H1 (cell line): ENCODE measurements at regions not wholly inside any gene's neighbourhood (a gene's known extent, or its start where the extent isn't known, plus 50 kb on each side); places are given as distances from the start of the nearest gene placed in this dataset.

ENCODE experiments used
- CTCF ChIA-PET: fragments of 300-600 bp; sonication (Branson Sonifier 250); formaldehyde crosslinking; loops from one replicate; lab custom pipeline; 2021; ENCODE audit not compliant: partially characterized antibody; lab: Charles Lee
- POLR2A ChIA-PET: fragments of 300-600 bp; sonication (Branson Sonifier 250); formaldehyde crosslinking; loops from one replicate; lab custom pipeline; 2021; ENCODE audit warnings: inconsistent platforms; ENCODE audit not compliant: partially characterized antibody; lab: Charles Lee
- DNase-seq, 2 experiments: peaks; one replicate each; pipeline versions ENCODE4 v3.0.0 to v3.0.0-alpha.2; 2010 to 2022; ENCODE audit warnings: low spot score in 2 of 2, low read depth in 1 of 2, mixed read lengths in 1 of 2
- FAIRE-seq: peaks from 2 replicates; lab custom pipeline; 2011; peaks lifted over from hg19 to GRCh38; lab: Jason Lieb, UNC
- H2AFZ ChIP-seq: 2 replicates; pipeline ENCODE4 v1.8.1; 2012; ENCODE audit warnings: low read length, inconsistent platforms
- H2AK5ac ChIP-seq: 2 replicates; pipeline ENCODE4 v1.6.1; 2013; ENCODE audit warnings: low read depth, low read length
- H2BK120ac ChIP-seq: replicated peaks from 2 replicates; pipeline ENCODE3; 2013; ENCODE audit warnings: low read depth, low read length, inconsistent platforms
- H2BK12ac ChIP-seq: 2 replicates; pipeline ENCODE4 v1.6.1; 2013; ENCODE audit warnings: low read depth, low read length
- H2BK15ac ChIP-seq: 2 replicates; pipeline ENCODE4 v1.6.1; 2013; ENCODE audit warnings: low read length
- H2BK20ac ChIP-seq: 2 replicates; pipeline ENCODE4 v1.6.1; 2013; ENCODE audit warnings: low read length
- H2BK5ac ChIP-seq: 2 replicates; pipeline ENCODE4 v1.6.1; 2013; ENCODE audit warnings: low read depth, low read length
- H3K14ac ChIP-seq: 2 replicates; pipeline ENCODE4 v1.6.1; 2013; ENCODE audit warnings: inconsistent platforms; ENCODE audit not compliant: insufficient read length
- H3K18ac ChIP-seq: 2 replicates; pipeline ENCODE4 v1.6.1; 2013; ENCODE audit warnings: low read length; ENCODE audit errors: extremely low read depth
- H3K23ac ChIP-seq: 2 replicates; pipeline ENCODE4 v1.6.1; 2013; ENCODE audit warnings: inconsistent platforms; ENCODE audit not compliant: insufficient read length
- H3K23me2 ChIP-seq: 2 replicates; pipeline ENCODE4 v1.6.1; 2013; ENCODE audit warnings: low read depth, low read length
- H3K27ac ChIP-seq: 2 replicates; pipeline ENCODE4 v1.6.1; 2011; ENCODE audit warnings: low read depth, low read length, inconsistent platforms
- H3K27me3 ChIP-seq, 4 experiments: replicated peaks in 1 of 4; 1 replicate in 1 of 4; 2 replicates in 3 of 4; pipeline versions ENCODE4 v1.6.1 to v1.8.1; 2011 to 2013; ENCODE audit warnings: low read length in 3 of 4, mild to moderate bottlenecking in 3 of 4, inconsistent platforms in 2 of 4, mixed read lengths in 2 of 4, moderate library complexity in 1 of 4; ENCODE audit not compliant: control insufficient read depth in 3 of 4, insufficient read depth in 3 of 4; ENCODE audit errors: extremely low read depth in 1 of 4
- H3K36me3 ChIP-seq, 4 experiments: 2 replicates each; pipeline versions ENCODE4 v1.6.1 to v1.8.1; 2011 to 2013; ENCODE audit warnings: mild to moderate bottlenecking in 4 of 4, low read length in 3 of 4, moderate library complexity in 2 of 4, control low read depth in 1 of 4, inconsistent platforms in 1 of 4; ENCODE audit not compliant: insufficient read depth in 4 of 4, control insufficient read depth in 2 of 4
- H3K4ac ChIP-seq: replicated peaks from 2 replicates; pipeline ENCODE3; 2013; ENCODE audit warnings: low read length, low read depth, mixed read lengths, inconsistent platforms; ENCODE audit not compliant: insufficient read length
- H3K4me1 ChIP-seq, 4 experiments: replicated peaks in 1 of 4; 1 replicate in 1 of 4; 2 replicates in 3 of 4; pipeline versions ENCODE4 v1.6.1 to v1.8.1; 2011 to 2013; ENCODE audit warnings: low read length in 3 of 4, inconsistent platforms in 2 of 4, mixed read lengths in 1 of 4; ENCODE audit not compliant: insufficient read depth in 4 of 4, control insufficient read depth in 3 of 4
- H3K4me2 ChIP-seq, 2 experiments: 2 replicates each; pipeline versions ENCODE4 v1.6.1 to v1.8.1; 2011 to 2013; ENCODE audit warnings: low read depth in 2 of 2, low read length in 2 of 2, control low read depth in 1 of 2, inconsistent platforms in 1 of 2, mild to moderate bottlenecking in 1 of 2; ENCODE audit not compliant: insufficient read depth in 1 of 2
- H3K4me3 ChIP-seq, 4 experiments: fragments of 200-600, 300-600 bp in 1 of 4; sonication (generic), shearing (Covaris generic), sonication (Bioruptor Twin) in 1 of 4; 2 replicates each; pipeline versions ENCODE4 v1.5.1 to v1.8.1; 2011 to 2016; ENCODE audit warnings: low read length in 4 of 4, low read depth in 3 of 4, control low read depth in 2 of 4, inconsistent platforms in 2 of 4, mild to moderate bottlenecking in 2 of 4, mixed read lengths in 1 of 4, moderate library complexity in 1 of 4; ENCODE audit not compliant: insufficient read depth in 2 of 4; ENCODE audit errors: extremely low read depth in 1 of 4
- H3K56ac ChIP-seq: replicated peaks from 2 replicates; pipeline ENCODE3; 2013; ENCODE audit warnings: low read depth, mild to moderate bottlenecking, mixed read lengths, low read length, inconsistent platforms; ENCODE audit not compliant: insufficient read length
- H3K79me1 ChIP-seq: 2 replicates; pipeline ENCODE4 v1.6.1; 2013; ENCODE audit warnings: low read depth, low read length, control low read depth
- H3K79me2 ChIP-seq, 2 experiments: 2 replicates each; pipeline versions ENCODE4 v1.6.1 to v1.8.1; 2012 to 2013; ENCODE audit warnings: low read length in 2 of 2, mild to moderate bottlenecking in 2 of 2, inconsistent platforms in 1 of 2; ENCODE audit not compliant: insufficient read depth in 2 of 2, control insufficient read depth in 1 of 2
- H3K9ac ChIP-seq, 4 experiments: replicated peaks in 1 of 4; 1 replicate in 1 of 4; 2 replicates in 3 of 4; pipeline versions ENCODE4 v1.6.1 to v1.8.1; 2011 to 2013; ENCODE audit warnings: low read depth in 3 of 4, low read length in 3 of 4, control low read depth in 2 of 4, mild to moderate bottlenecking in 2 of 4, moderate library complexity in 2 of 4, inconsistent platforms in 1 of 4; ENCODE audit errors: extremely low read depth in 1 of 4
- H3K9me3 ChIP-seq, 2 experiments: 2 replicates each; pipeline versions ENCODE4 v1.6.1 to v1.8.1; 2012 to 2013; ENCODE audit warnings: mild to moderate bottlenecking in 2 of 2, moderate library complexity in 2 of 2, control low read depth in 1 of 2, inconsistent platforms in 1 of 2, low read depth in 1 of 2, low read length in 1 of 2, mixed read lengths in 1 of 2; ENCODE audit not compliant: insufficient read depth in 2 of 2
- H4K20me1 ChIP-seq, 2 experiments: replicated peaks in 1 of 2; 2 replicates each; pipeline versions ENCODE3 to v1.8.1; 2011 to 2013; ENCODE audit warnings: inconsistent platforms in 2 of 2, low read length in 2 of 2, mild to moderate bottlenecking in 1 of 2; ENCODE audit not compliant: insufficient read depth in 2 of 2, control insufficient read depth in 1 of 2
- H4K5ac ChIP-seq: 2 replicates; pipeline ENCODE4 v1.6.1; 2013; ENCODE audit warnings: low read length, low read depth, mixed read lengths, inconsistent platforms; ENCODE audit not compliant: insufficient read length
- H4K8ac ChIP-seq: 2 replicates; pipeline ENCODE4 v1.8.0; 2013; ENCODE audit warnings: mild to moderate bottlenecking, moderate library complexity, low read length, inconsistent platforms; ENCODE audit not compliant: insufficient read depth; ENCODE audit errors: extremely low read depth
- H4K91ac ChIP-seq: replicated peaks from 2 replicates; pipeline ENCODE3; 2013; ENCODE audit warnings: low read length, mixed read lengths, inconsistent platforms; ENCODE audit not compliant: insufficient read length
- ASH2L ChIP-seq: fragments of 200-600, 300-600 bp; sonication (generic); IDR thresholded peaks from one replicate; pipeline ENCODE4 v1.7.1; 2017; ENCODE audit warnings: low read length
- ATF3 ChIP-seq: IDR thresholded peaks from 2 replicates; pipeline ENCODE4 v1.6.1; 2011; ENCODE audit warnings: low read depth, mild to moderate bottlenecking, low read length; ENCODE audit not compliant: insufficient read depth
- BCL11A ChIP-seq, 2 experiments: IDR thresholded peaks; one replicate each; pipeline ENCODE4 v1.6.1; 2011; ENCODE audit warnings: low read depth in 2 of 2, low read length in 2 of 2, mild to moderate bottlenecking in 2 of 2
- CBX5 ChIP-seq: fragments of 300-800, 300-1000 bp; sonication (generic); IDR thresholded peaks from 2 replicates; pipeline ENCODE4 v1.7.1; 2016; ENCODE audit warnings: antibody characterized with exemption, low read length, low read depth
- CTCF ChIP-seq, 3 experiments: IDR thresholded peaks; 1 replicate in 2 of 3; 2 replicates in 1 of 3; pipeline versions ENCODE4 v1.5.1 to v1.6.1; 2011; ENCODE audit warnings: low read length in 3 of 3, mild to moderate bottlenecking in 3 of 3, inconsistent platforms in 2 of 3, low read depth in 1 of 3, moderate library complexity in 1 of 3; ENCODE audit not compliant: insufficient read depth in 1 of 3; ENCODE audit errors: control extremely low read depth in 1 of 3
- GTF2F1 ChIP-seq: IDR thresholded peaks from 2 replicates; pipeline ENCODE4 v1.6.1; 2012; ENCODE audit warnings: low read depth, low read length, improper control_type of control experiment, borderline replicate concordance
- MAX ChIP-seq: IDR thresholded peaks from 2 replicates; pipeline ENCODE4 v1.6.1; 2012; ENCODE audit warnings: inconsistent platforms
- SP4 ChIP-seq: IDR thresholded peaks from 2 replicates; pipeline ENCODE4 v1.6.1; 2012; ENCODE audit warnings: low read length, inconsistent platforms
- USF2 ChIP-seq: IDR thresholded peaks from 2 replicates; pipeline ENCODE4 v1.6.1; 2011; ENCODE audit warnings: low read length, improper control_type of control experiment
- WGBS, 2 experiments: shearing (Covaris generic) in 1 of 2; methylation state at CpG; one replicate each; pipeline versions ENCODE4 v1.1.6 to v1.1.7; 2013 to 2015; ENCODE audit warnings: low lambda C conversion rate in 2 of 2, mixed read lengths in 2 of 2, inconsistent platforms in 1 of 2, low coverage in 1 of 2, missing lambda C conversion rate in 1 of 2; ENCODE audit not compliant: insufficient replicate concordance in 2 of 2, insufficient coverage in 1 of 2, insufficient read length in 1 of 2; ENCODE audit errors: extremely low coverage in 1 of 2, missing lambda C conversion rate in 1 of 2; 5-methylcytosine and 5-hydroxymethylcytosine counted together

GRCh38 chr12:13440844-13441243, 244.3 kb downstream of the EMP1 start:
- Histone ChIP-seq H2AFZ (no peak overlapping the region), H3K4me3 (no peak overlapping the region), H3K18ac (no peak overlapping the region), H4K5ac (no peak overlapping the region), H3K9me3 (no peaks in the 10 kb centered on the region), H3K27me3 (no peaks in the 10 kb centered on the region), H3K79me2 (no peaks in the 10 kb centered on the region), H3K4ac (no peak overlapping the region), H3K14ac (no peak overlapping the region), H2BK12ac (no peak overlapping the region), H2BK20ac (no peak overlapping the region), H4K20me1 (no peaks in the 10 kb centered on the region), H2AK5ac (no peak overlapping the region), H3K56ac (no peak overlapping the region), H2BK15ac (no peak overlapping the region), H3K23me2 (no peaks in the 10 kb centered on the region; the same call in 1 of the 2 replicates), H3K4me2 (no peak overlapping the region), H3K9ac (no peak overlapping the region), H3K27ac (no peak overlapping the region), H4K8ac (no peak overlapping the region), H3K36me3 (no peaks in the 10 kb centered on the region), H2BK120ac (no peak overlapping the region), H3K79me1 (no peaks in the 10 kb centered on the region), H3K23ac (no peak overlapping the region), H4K91ac (no peak overlapping the region), H2BK5ac (no peak overlapping the region), H3K4me1 (peaks cover 0 to 3% (median 0%) of the 10 kb centered on the region in 4 experiments; a peak in 1 of 7 replicates)
- WGBS, 2 experiments = 86% methylated on average over 6 of the region's 6 CpGs; no CpG with 5 or more reads in 1 of the 2 experiments
- POLR2A ChIA-PET = interaction anchor here (1.1 kb wide), 1 partner anchor 64 kb away, joined by 3 read pairs; no protein-coding TSS in a partner anchor
- CTCF ChIA-PET = interaction anchor here (0.7 to 1.5 kb wide), 5 partner anchors 10 to 185 kb away, joined by 3 to 6 read pairs (median 4); no protein-coding TSS in a partner anchor
- DNase-seq = no peak
- no peak for FAIRE-seq
- no peak for TF ChIP-seq CBX5
- TF ChIP-seq ASH2L = no peak
- TF ChIP-seq MAX = no peak
- no peak for TF ChIP-seq USF2
- no peak for TF ChIP-seq BCL11A (IDR thresholded peaks at IDR 0.05; ENCODE audit: low read depth in 2 of 2, low read length in 2 of 2)
- no peak for TF ChIP-seq GTF2F1
- TF ChIP-seq SP4 = no peak
- no peak for TF ChIP-seq CTCF (IDR thresholded peaks at IDR 0.05; ENCODE audit: control extremely low read depth in 1 of 3, insufficient read depth in 1 of 3, low read depth in 1 of 3, low read length in 3 of 3)
- no peak for TF ChIP-seq ATF3
